SJCRH30 (cell line): ENCODE measurements at regions not wholly inside any gene's neighbourhood (a gene's known extent, or its start where the extent isn't known, plus 50 kb on each side); places are given as distances from the start of the nearest gene placed in this dataset.
"Not testable (repeated sequence)": the region's sequence is repeated elsewhere in the genome, so short reads cannot be mapped to it uniquely, and the experiment has no call there.

Experiments used
- DNase-seq, 2 experiments: peaks; one replicate each; pipeline ENCODE4 v3.0.0-alpha.2; 2015 to 2020
- H3K27ac ChIP-seq: fragments of 250-450 bp; sonication (Bioruptor Pico); 2 replicates; pipeline ENCODE4 v1.5.1; 2020; ENCODE audit warnings: mild to moderate bottlenecking, moderate library complexity
- H3K27me3 ChIP-seq: fragments of 250-450 bp; sonication (Bioruptor Pico); 2 replicates; pipeline ENCODE4 v1.5.1; 2020; ENCODE audit warnings: mild to moderate bottlenecking, moderate library complexity
- H3K36me3 ChIP-seq: fragments of 250-450 bp; sonication (Bioruptor Pico); 2 replicates; pipeline ENCODE4 v1.5.1; 2020; ENCODE audit warnings: mild to moderate bottlenecking, moderate library complexity
- H3K4me1 ChIP-seq: fragments of 250-450 bp; sonication (Bioruptor Pico); 2 replicates; pipeline ENCODE4 v1.5.1; 2020; ENCODE audit warnings: mild to moderate bottlenecking, moderate library complexity
- H3K4me3 ChIP-seq: fragments of 250-450 bp; sonication (Bioruptor Pico); 2 replicates; pipeline ENCODE4 v1.5.1; 2020; ENCODE audit warnings: mild to moderate bottlenecking, moderate library complexity
- H3K9me3 ChIP-seq: fragments of 250-450 bp; sonication (Bioruptor Pico); replicated peaks from 2 replicates; pipeline ENCODE4 v1.5.1; 2020; ENCODE audit warnings: mild to moderate bottlenecking, moderate library complexity

GRCh38 chr1:173392895-173393658 is 84.1 kb upstream of the PRDX6 start:
- Histone ChIP-seq H3K9me3 (no peaks in the 10 kb centered on the region), H3K27ac (no peak overlapping the region), H3K36me3 (no peaks in the 10 kb centered on the region), H3K4me1 (no peaks in the 10 kb centered on the region; the same call in 1 of the 2 replicates), H3K27me3 (no peaks in the 10 kb centered on the region), H3K4me3 (no peak overlapping the region)
- DNase-seq = peak in 1 of 2 experiments; percentile 8

GRCh38 chr1:173393659-173394000 is 83.5 kb upstream of the PRDX6 start:
- no peak overlapping the region for H3K27ac ChIP-seq

GRCh38 chr1:173394813-173395212 is 82.3 kb upstream of the PRDX6 start:
- not testable (repeated sequence) for H3K27me3 ChIP-seq, H3K27ac ChIP-seq, DNase-seq, H3K4me3 ChIP-seq, H3K9me3 ChIP-seq, H3K36me3 ChIP-seq, H3K4me1 ChIP-seq

More at GRCh38 chr1:173393659-173394000, 83.5 kb upstream of the PRDX6 start:
- Histone ChIP-seq H3K4me1 (no peaks in the 10 kb centered on the region; the same call in 1 of the 2 replicates), H3K36me3 (no peaks in the 10 kb centered on the region), H3K9me3 (no peaks in the 10 kb centered on the region), H3K4me3 (no peak overlapping the region), H3K27me3 (no peaks in the 10 kb centered on the region)
- DNase-seq = no peak

- no peaks in the 10 kb centered on the region for H3K9me3 ChIP-seq
- no peak overlapping the region for H3K27ac ChIP-seq
- H3K4me1 ChIP-seq = no peaks in the 10 kb centered on the region
- H3K4me3 ChIP-seq = no peak overlapping the region
- H3K36me3 ChIP-seq = no peaks in the 10 kb centered on the region
- no peak for DNase-seq
- no peaks in the 10 kb centered on the region for H3K27me3 ChIP-seq
Measured at GRCh38 chr1:173395762-173396161, 81.4 kb upstream of the PRDX6 start.

- H3K4me3 ChIP-seq = no peak overlapping the region
- H3K9me3 ChIP-seq = no peaks in the 10 kb centered on the region
- no peaks in the 10 kb centered on the region for H3K27me3 ChIP-seq
- H3K27ac ChIP-seq = no peak overlapping the region
- H3K36me3 ChIP-seq = no peaks in the 10 kb centered on the region
- no peaks in the 10 kb centered on the region for H3K4me1 ChIP-seq
- no peak for DNase-seq
Measured at GRCh38 chr1:173400387-173400995, 76.6 kb upstream of the PRDX6 start.

GRCh38 chr1:173403996-173404395 is 73.1 kb upstream of the PRDX6 start:
- Histone ChIP-seq H3K4me1 (no peaks in the 10 kb centered on the region), H3K36me3 (no peaks in the 10 kb centered on the region), H3K4me3 (no peak overlapping the region), H3K27me3 (no peaks in the 10 kb centered on the region), H3K9me3 (no peaks in the 10 kb centered on the region), H3K27ac (no peak overlapping the region)
- DNase-seq = no peak

- no peak overlapping the region for H3K4me3 ChIP-seq
- H3K36me3 ChIP-seq = no peaks in the 10 kb centered on the region
- no peaks in the 10 kb centered on the region for H3K4me1 ChIP-seq
- no peak overlapping the region for H3K27ac ChIP-seq
- no peak for DNase-seq
- H3K9me3 ChIP-seq = no peaks in the 10 kb centered on the region
- H3K27me3 ChIP-seq = no peaks in the 10 kb centered on the region
Measured at GRCh38 chr1:173405281-173405680, 71.9 kb upstream of the PRDX6 start.

GRCh38 chr1:173405834-173406233 is 71.3 kb upstream of the PRDX6 start:
- H3K27me3 ChIP-seq = no peaks in the 10 kb centered on the region
- DNase-seq = no peak
- no peaks in the 10 kb centered on the region for H3K4me1 ChIP-seq
- no peaks in the 10 kb centered on the region for H3K36me3 ChIP-seq
- no peak overlapping the region for H3K27ac ChIP-seq
- no peak overlapping the region for H3K4me3 ChIP-seq
- H3K9me3 ChIP-seq = no peaks in the 10 kb centered on the region

- Histone ChIP-seq H3K27ac (no peak overlapping the region), H3K27me3 (no peaks in the 10 kb centered on the region), H3K9me3 (no peaks in the 10 kb centered on the region), H3K4me3 (no peak overlapping the region), H3K4me1 (no peaks in the 10 kb centered on the region), H3K36me3 (no peaks in the 10 kb centered on the region)
- DNase-seq = no peak
Measured at GRCh38 chr1:173406783-173407230, 70.3 kb upstream of the PRDX6 start.

GRCh38 chr1:173407846-173408245 is 69.3 kb upstream of the PRDX6 start:
- Histone ChIP-seq H3K4me1 (no peaks in the 10 kb centered on the region), H3K27ac (no peak overlapping the region), H3K36me3 (no peaks in the 10 kb centered on the region), H3K9me3 (no peaks in the 10 kb centered on the region), H3K4me3 (no peak overlapping the region), H3K27me3 (no peaks in the 10 kb centered on the region)
- DNase-seq = no peak

- no peaks in the 10 kb centered on the region for H3K9me3 ChIP-seq
- H3K27me3 ChIP-seq = no peaks in the 10 kb centered on the region
- DNase-seq = no peak
- no peak overlapping the region for H3K27ac ChIP-seq
- no peak overlapping the region for H3K4me3 ChIP-seq
- H3K36me3 ChIP-seq = no peaks in the 10 kb centered on the region
- no peaks in the 10 kb centered on the region for H3K4me1 ChIP-seq
Measured at GRCh38 chr1:173408886-173409285, 68.2 kb upstream of the PRDX6 start.

- Histone ChIP-seq H3K9me3 (no peaks in the 10 kb centered on the region), H3K4me1 (no peaks in the 10 kb centered on the region), H3K27ac (no peak overlapping the region), H3K36me3 (no peaks in the 10 kb centered on the region), H3K4me3 (no peak overlapping the region), H3K27me3 (no peaks in the 10 kb centered on the region)
- DNase-seq = peak in 1 of 2 experiments; percentile 12
Measured at GRCh38 chr1:173409613-173410012, 67.5 kb upstream of the PRDX6 start.

- Histone ChIP-seq H3K36me3 (no peaks in the 10 kb centered on the region), H3K9me3 (no peaks in the 10 kb centered on the region), H3K4me3 (no peak overlapping the region), H3K4me1 (no peaks in the 10 kb centered on the region), H3K27me3 (no peaks in the 10 kb centered on the region), H3K27ac (no peak overlapping the region)
- no peak for DNase-seq
Measured at GRCh38 chr1:173410133-173410793, 66.9 kb upstream of the PRDX6 start.

- no peak for DNase-seq
- Histone ChIP-seq H3K4me1 (no peaks in the 10 kb centered on the region), H3K27me3 (no peaks in the 10 kb centered on the region), H3K4me3 (no peak overlapping the region), H3K27ac (no peak overlapping the region), H3K9me3 (no peaks in the 10 kb centered on the region), H3K36me3 (no peaks in the 10 kb centered on the region)
Measured at GRCh38 chr1:173410794-173411236, 66.3 kb upstream of the PRDX6 start.
